Fibroblast of pulmonary artery (primary cell): ENCODE measurements at regions not wholly inside any gene's neighbourhood (a gene's known extent, or its start where the extent isn't known, plus 50 kb on each side); places are given as distances from the start of the nearest gene placed in this dataset.

Source experiments
- DNase-seq: peaks from one replicate; pipeline ENCODE4 v3.0.0-alpha.2; 2010; ENCODE audit warnings: low read depth
- H3K4me3 ChIP-seq: replicated peaks from 2 replicates; pipeline ENCODE4 v1.5.1; 2011; ENCODE audit warnings: low read depth, mild to moderate bottlenecking, control low read depth, low read length, moderate library complexity
- CTCF ChIP-seq: IDR thresholded peaks from 2 replicates; pipeline ENCODE4 v1.5.1; 2011; ENCODE audit warnings: mild to moderate bottlenecking, control low read depth, low read length, inconsistent platforms; ENCODE audit errors: missing control alignments

GRCh38 chr4:30836231-30836630 lies 116.1 kb downstream of the PCDH7 start:
- TF ChIP-seq CTCF, result no peak
- DNase-seq, result peak; percentile 45

GRCh38 chr4:30837131-30837539 lies 117.0 kb downstream of the PCDH7 start:
- peak; percentile 16 for DNase-seq

More at GRCh38 chr4:30836231-30836630, 116.1 kb downstream of the PCDH7 start:
- H3K4me3 ChIP-seq, result no peak overlapping the region

GRCh38 chr4:30837861-30838260 lies 117.7 kb downstream of the PCDH7 start:
- no peak overlapping the region for H3K4me3 ChIP-seq
- DNase-seq, result no peak
- TF ChIP-seq CTCF, result no peak

More at GRCh38 chr4:30837131-30837539, 117.0 kb downstream of the PCDH7 start:
- no peak overlapping the region for H3K4me3 ChIP-seq
- no peak for TF ChIP-seq CTCF

GRCh38 chr4:30838331-30838730 lies 118.2 kb downstream of the PCDH7 start:
- no peak overlapping the region for H3K4me3 ChIP-seq
- no peak for TF ChIP-seq CTCF
- DNase-seq, result no peak

- H3K4me3 ChIP-seq, result no peak overlapping the region
- TF ChIP-seq CTCF, result no peak
- DNase-seq, result peak; percentile 54
Measured at GRCh38 chr4:30839583-30840520, 119.7 kb downstream of the PCDH7 start.

GRCh38 chr4:30840571-30840970 lies 120.4 kb downstream of the PCDH7 start:
- DNase-seq, result no peak
- no peak overlapping the region for H3K4me3 ChIP-seq

More at GRCh38 chr4:30840571-30840970, 120.4 kb downstream of the PCDH7 start:
- no peak for TF ChIP-seq CTCF
